GM12872 (cell line): ENCODE measurements at regions not wholly inside any gene's neighbourhood (a gene's known extent, or its start where the extent isn't known, plus 50 kb on each side); places are given as distances from the start of the nearest gene placed in this dataset.

Experiments used
- CTCF ChIP-seq: IDR thresholded peaks from 3 replicates; pipeline ENCODE4 v1.5.1; 2011; ENCODE audit warnings: low read depth, mild to moderate bottlenecking, low read length, moderate library complexity; ENCODE audit not compliant: insufficient read depth

DNA sequence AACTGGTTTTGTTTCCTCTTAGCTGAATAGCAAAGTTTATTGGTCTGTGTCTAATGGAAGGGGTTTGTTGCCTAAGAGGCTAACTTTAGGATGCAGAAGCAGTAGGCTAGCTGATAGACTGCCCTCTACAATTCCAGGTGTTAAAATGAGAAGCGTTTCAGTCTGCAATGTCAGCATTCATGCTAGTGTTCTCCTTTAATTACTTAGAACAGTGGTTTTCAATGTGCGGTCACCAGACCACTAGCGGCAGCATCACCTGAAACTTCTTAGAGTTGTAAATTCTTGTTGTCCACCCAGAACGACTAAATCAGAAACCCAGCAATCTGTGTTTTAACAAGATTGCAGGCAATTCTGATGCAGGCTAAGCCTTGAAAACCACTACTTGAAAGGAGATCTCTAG, 392.9 kb downstream of the IPMK start:
- no peak for TF ChIP-seq CTCF

DNA sequence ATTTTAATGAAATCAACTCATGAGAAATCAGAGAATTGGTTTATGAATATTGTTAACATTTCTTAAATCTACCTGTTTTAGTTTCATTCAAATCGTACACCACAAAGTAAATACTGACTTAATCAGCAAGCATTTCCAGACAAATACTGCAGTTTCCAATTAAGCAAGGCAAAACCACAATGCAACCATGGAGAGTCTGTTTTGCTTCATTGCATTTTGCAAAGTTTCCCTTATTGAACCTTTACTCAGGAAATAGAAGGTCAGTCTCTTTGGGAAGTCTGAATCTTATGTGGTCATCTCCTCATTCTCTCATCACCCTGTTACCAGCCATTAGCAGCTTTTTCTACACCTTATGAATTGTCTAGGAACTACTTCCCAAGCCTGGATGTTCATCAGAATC, 400.5 kb downstream of the IPMK start:
- no peak for TF ChIP-seq CTCF

- no peak for TF ChIP-seq CTCF
Observed at GRCh38 chr10:57864765-57865680, 402.7 kb downstream of the IPMK start.

GRCh38 chr10:57849691-57850357, 417.9 kb downstream of the IPMK start:
- TF ChIP-seq CTCF, result no peak

DNA sequence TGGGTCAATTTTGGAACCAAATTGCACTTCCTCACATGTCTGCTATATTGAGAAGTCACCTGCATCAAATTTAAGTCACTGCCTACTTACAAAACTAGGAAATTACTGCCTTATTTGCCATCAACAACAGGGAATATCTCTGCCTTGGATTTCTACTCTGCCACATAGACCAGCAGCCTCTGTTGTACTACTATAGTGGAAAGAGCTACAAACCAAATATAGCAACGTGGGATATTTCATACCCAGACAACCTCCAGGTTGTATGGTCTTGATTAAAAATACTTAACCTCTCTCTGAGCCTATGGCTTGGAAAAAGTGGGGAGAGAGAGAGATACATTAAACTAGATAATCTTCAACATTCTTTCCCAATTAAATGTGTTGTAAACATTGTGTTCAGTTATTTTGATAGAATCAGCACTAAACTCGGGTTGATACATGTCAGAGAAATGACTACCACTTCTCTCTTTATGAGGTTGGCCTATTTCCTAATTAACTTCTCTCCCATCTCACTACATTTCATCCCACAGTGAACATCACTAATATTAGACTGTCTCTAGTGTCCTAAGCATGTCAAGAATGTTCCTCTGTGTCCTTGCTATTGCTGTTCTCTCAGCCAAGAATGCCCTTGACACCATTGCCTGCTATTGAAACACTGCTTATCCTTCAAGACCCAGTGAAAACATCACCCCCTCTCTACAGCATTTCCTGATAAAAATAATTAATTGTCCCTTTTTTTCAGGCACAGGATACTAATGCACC, 421.2 kb downstream of the IPMK start:
- TF ChIP-seq CTCF, result no peak

GRCh38 chr10:57844387-57844998, 423.2 kb downstream of the IPMK start:
- no peak for TF ChIP-seq CTCF
